ENCODE measurements at regions not wholly inside any gene's neighbourhood (a gene's known extent, or its start where the extent isn't known, plus 50 kb on each side); places are given as distances from the start of the nearest gene placed in this dataset.
"Not testable (repeated sequence)": the region's sequence is repeated elsewhere in the genome, so short reads cannot be mapped to it uniquely, and the experiment has no call there.

- DNase-seq (ENCODE audit: low read depth in 2 of 2), result no peak
Measured at GRCh38 chr20:22818636-22819035, 216.5 kb upstream of the SSTR4 start.

DNA sequence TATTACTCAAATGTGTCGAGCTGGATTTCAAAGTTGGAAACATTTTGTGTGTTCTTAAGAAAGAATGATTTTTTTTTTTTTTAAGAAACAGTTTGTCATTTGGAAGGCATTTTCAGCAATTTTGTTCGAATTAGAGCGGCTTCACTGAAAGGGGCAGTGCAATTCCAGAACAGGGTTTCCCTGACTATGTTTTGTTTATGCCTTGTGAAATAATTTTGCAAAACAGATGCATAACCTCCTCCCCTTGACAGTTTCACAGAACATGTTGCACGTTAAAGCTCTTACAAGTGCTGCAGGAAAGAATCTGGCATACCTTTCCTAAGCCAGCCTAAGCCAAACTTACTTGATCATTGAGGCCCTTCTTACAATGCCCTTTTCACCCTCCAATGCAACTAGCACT is 216.0 kb upstream of the SSTR4 start:
- DNase-seq (ENCODE audit: low read depth in 2 of 2), result no peak

- no peak for DNase-seq (ENCODE audit: low read depth in 2 of 2)
Measured at GRCh38 chr20:22819784-22820183, 215.3 kb upstream of the SSTR4 start.

DNA sequence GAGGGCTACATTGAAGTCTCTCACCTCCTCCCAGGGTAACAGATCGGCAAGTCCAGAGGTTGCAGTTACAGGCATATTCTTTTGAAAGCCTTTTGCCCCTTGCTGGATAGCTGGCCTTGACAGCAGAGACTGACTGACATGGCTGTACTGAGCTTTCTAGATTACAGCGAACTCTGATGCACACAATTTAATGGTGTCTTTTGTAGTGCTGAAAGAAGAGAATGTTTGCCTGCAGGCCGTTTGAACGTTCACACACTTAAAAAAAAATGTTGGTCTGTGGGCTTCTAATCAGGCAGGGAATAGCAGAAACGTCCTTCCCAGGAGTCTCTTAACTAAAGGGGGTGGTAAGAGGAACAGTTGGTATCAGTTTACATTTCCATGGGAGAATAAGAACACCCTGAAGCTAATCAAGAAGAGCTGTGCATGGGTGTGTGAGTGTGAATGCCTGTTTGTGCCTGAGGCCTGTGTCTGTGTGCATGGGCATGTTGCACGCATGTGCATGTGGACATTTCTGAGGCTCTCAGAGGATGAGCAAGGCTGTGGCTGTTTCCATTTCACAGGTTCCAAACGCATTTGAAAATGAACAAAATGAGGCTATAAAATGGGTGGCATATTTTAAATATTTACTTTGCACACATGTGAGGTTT is 213.9 kb upstream of the SSTR4 start:
- DNase-seq (ENCODE audit: low read depth in 2 of 2), result no peak

- DNase-seq (ENCODE audit: low read depth in 2 of 2), result no peak
Measured at GRCh38 chr20:22821796-22822195, 213.3 kb upstream of the SSTR4 start.

GRCh38 chr20:22823119-22823518 is 212.0 kb upstream of the SSTR4 start:
- DNase-seq (ENCODE audit: low read depth in 2 of 2), result no peak

DNA sequence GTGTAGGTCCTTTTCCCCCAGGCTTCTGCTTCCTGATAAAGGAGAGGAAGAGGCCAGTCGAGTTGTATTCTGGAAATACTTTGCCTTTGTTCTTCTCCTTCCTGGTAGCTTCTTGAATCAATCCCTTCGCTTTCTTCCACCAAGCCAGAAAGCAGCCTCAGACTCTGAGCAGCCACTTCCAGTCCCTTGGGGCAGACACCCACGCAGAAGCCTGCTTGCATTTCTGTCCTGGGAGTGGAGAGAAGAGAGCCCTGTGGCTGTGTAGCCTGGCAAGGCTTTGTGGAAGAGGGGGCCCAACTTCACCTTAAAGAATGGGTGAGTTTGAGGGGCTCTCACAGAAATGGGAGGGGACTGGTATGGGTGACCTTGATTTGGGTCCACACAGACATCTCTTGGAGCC is 211.0 kb upstream of the SSTR4 start:
- DNase-seq (ENCODE audit: low read depth in 2 of 2), result no peak

- DNase-seq (ENCODE audit: low read depth in 2 of 2), result peak in 1 of 2 experiments; percentile 32
Measured at GRCh38 chr20:22825076-22825475, 210.0 kb upstream of the SSTR4 start.

DNA sequence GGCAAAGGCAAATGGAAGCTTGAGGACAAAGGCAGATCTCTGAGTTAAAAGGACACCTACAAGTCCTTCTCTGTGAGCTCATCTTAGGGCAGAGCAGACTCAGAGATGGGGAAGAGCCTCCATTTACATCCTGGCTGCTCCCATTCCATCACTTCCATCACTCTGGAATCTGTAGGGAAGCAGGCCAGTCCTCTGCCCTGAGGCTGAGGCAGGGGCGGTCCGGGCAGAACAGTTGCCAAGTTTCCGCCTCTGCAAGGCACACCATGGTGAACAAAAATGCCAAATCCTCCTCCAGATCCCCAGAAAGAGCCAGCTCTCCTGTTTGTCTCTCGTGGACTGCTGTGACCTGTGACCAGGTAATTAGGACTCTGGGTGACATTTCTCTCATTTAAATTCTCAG is 209.6 kb upstream of the SSTR4 start:
- DNase-seq (ENCODE audit: low read depth in 2 of 2), result no peak

DNA sequence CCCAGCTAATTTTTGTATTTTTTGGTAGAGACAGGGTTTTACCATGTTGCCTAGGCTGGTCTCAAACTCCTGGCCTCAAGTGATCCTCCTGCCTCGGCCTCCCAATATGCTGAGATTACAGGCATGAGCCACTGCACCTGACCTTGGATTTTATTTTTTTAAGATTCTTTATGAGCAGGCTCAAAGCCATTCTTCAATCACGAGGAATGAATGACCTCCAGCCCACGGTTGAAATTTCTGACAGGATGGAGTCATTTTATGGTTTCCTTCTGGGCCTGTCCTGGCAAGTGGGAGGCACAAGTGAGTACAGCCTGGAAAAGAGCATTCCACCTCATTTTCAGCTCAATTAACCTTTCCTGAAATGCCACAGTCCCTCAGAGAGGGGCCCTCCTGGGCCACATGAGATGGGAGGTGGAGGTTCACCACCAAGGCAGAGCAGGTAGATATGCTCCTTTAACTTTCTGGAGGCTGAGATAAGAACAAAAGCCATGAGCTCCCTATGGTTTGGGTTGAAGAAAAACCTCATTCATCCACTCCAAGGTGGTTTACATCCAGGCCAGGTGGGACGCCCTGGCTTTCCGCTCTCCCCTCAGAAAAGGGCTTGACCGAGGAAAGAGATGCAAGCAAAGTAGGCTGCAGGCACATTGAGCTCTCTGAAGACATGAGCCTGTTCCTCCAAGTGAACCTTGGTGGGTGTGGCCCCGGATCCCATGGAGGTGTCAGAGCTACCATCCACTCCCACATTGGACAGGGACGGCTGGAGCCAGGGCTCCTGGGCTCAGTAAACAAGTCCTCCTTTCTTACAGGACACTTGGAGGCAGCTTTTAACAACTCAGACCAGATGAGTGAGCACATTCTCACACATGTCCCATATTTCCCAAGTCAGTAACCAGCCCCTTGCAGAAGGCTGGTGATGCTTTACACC is 208.5 kb upstream of the SSTR4 start:
- no peak for DNase-seq (ENCODE audit: low read depth in 2 of 2)

DNA sequence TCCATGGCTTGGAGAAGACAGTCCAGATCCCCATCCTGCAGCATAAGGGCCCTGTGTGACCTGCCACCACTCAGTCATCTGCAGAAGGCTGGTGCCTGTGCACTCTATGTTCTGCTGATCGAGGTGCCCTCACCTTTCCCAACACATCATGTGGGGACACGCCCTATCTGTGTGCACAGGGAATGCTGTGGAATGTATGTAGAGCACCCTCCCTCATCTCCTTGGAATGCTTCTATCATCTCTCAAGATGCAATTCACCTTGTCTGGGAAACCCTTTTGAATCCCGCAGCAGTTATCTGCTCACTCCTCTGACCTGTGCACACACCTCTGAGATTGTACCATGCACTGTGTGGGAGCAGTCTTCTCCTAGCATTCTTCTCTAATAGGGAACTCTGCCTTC is 207.2 kb upstream of the SSTR4 start:
- DNase-seq (ENCODE audit: low read depth in 2 of 2), result no peak

GRCh38 chr20:22829356-22829755 is 205.8 kb upstream of the SSTR4 start:
- DNase-seq (ENCODE audit: low read depth in 2 of 2), result no peak

GRCh38 chr20:22830138-22830537 is 205.0 kb upstream of the SSTR4 start:
- no peak for DNase-seq (ENCODE audit: low read depth in 2 of 2)

DNA sequence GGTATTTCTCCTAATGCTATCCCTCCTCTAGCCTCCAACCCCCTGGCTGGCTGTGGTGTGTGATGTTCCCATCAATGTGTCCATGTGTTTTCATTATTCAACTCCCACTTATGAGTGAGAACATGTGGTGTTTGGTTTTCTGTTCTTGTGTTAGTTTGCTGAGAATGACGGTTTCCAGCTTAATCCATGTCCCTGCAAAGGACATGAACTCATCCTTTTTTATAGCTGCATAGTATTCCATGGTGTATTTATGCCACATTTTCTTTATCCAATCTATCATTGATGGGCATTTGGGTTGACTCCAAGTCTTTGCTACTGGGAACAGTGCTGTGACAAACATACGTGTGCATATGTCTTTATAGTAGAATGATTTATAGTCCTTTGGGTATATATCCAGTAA is 204.4 kb upstream of the SSTR4 start:
- DNase-seq (ENCODE audit: low read depth in 2 of 2), result not testable (repeated sequence)

GRCh38 chr20:22833851-22834250 is 201.3 kb upstream of the SSTR4 start:
- peak; percentile 27 to 38 for DNase-seq (ENCODE audit: low read depth in 2 of 2)

- no peak for DNase-seq (ENCODE audit: low read depth in 2 of 2)
Measured at GRCh38 chr20:22834651-22835256, 200.4 kb upstream of the SSTR4 start.

DNA sequence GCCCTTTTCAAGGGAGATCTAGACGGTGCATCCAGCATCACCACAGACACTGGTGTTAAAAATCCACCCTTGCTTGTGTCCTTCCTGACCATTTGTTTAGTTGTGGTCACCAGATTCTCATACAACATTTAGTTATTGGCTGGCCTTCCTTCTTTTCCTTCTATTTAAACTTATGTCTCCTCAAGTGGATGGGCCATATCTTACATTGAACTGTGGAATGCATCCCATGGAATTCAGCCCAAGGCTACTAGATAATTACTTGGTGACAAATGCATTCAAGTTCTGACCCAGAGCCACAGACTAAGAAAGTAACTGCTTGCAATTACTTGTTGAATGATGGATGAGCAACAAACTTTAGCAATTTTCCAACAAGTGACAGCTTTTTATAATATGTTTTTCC is 198.9 kb upstream of the SSTR4 start:
- DNase-seq (ENCODE audit: low read depth in 2 of 2), result peak; percentile 52 to 63

- DNase-seq (ENCODE audit: low read depth in 2 of 2), result no peak
Measured at GRCh38 chr20:22836877-22837276, 198.2 kb upstream of the SSTR4 start.

GRCh38 chr20:22838001-22838400 is 197.1 kb upstream of the SSTR4 start:
- DNase-seq (ENCODE audit: low read depth in 2 of 2), result no peak

DNA sequence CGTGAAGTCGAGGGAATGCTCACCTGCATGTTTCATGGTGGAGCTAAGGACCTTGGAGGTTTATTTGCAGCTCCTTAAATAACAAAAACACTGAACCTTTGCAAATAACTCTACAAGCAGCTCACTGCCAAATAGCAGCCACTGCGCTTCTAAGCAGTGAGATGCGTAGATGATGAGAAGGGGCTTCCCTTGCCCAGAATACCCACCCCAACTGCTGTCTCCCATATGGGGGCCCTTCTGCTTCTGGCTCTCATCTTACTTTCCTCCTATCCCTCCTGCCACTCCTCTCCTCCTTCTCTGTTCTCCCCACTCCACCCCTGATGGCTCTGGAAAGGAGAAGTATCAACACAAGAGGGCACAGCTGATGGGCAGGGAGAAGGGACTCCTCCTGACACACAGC is 193.3 kb upstream of the SSTR4 start:
- DNase-seq (ENCODE audit: low read depth in 2 of 2), result no peak

DNA sequence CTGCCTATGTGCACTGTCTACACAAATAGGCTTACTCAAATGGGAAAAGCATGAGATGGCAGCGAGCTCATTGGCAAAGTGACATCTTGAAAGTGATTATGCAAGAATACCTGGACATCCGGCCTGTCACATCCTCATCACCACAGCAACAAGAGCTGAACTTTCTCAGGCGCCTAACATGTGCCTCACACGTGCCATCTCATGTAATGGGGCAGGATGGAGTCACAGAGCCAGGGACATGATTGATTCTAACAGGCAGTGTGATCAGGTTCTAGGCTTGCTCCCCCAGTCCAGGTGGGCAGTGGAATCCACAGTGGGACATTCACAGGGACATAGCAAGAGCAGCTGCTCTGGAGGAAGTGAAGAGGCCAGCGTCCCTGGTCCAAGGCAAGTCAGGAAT is 192.3 kb upstream of the SSTR4 start:
- no peak for DNase-seq (ENCODE audit: low read depth in 2 of 2)

- no peak for DNase-seq (ENCODE audit: low read depth in 2 of 2)
Measured at GRCh38 chr20:22844959-22845358, 190.2 kb upstream of the SSTR4 start.

- no peak for DNase-seq (ENCODE audit: low read depth in 2 of 2)
Measured at GRCh38 chr20:22846863-22847262, 188.2 kb upstream of the SSTR4 start.
